Fibroblast of skin of left quadriceps (primary cell): ENCODE measurements at regions not wholly inside any gene's neighbourhood (a gene's known extent, or its start where the extent isn't known, plus 50 kb on each side); places are given as distances from the start of the nearest gene placed in this dataset.

Source experiments
- DNase-seq, 2 experiments: peaks; one replicate each; pipeline ENCODE4 v3.0.0-alpha.2; 2013; ENCODE audit warnings: low read depth in 2 of 2

- no peak for DNase-seq
These were observed 1223.1 kb upstream of the GJE1 start for GRCh38 chr6:140909625-140910024.

GRCh38 chr6:140909156-140909555 is 1223.6 kb upstream of the GJE1 start:
- DNase-seq, result no peak

GRCh38 chr6:140908505-140908904 is 1224.2 kb upstream of the GJE1 start:
- DNase-seq, result no peak

GRCh38 chr6:140907235-140907634 is 1225.5 kb upstream of the GJE1 start:
- DNase-seq, result no peak

GRCh38 chr6:140905724-140906123 is 1227.0 kb upstream of the GJE1 start:
- DNase-seq, result no peak

GRCh38 chr6:140905050-140905449 is 1227.7 kb upstream of the GJE1 start:
- no peak for DNase-seq

GRCh38 chr6:140897804-140898573 is 1234.7 kb upstream of the GJE1 start:
- no peak for DNase-seq

GRCh38 chr6:140897349-140897748 is 1235.4 kb upstream of the GJE1 start:
- no peak for DNase-seq

- DNase-seq, result no peak
These were observed 1239.3 kb upstream of the GJE1 start for GRCh38 chr6:140893432-140893831.

- peak in 1 of 2 experiments; percentile 21 for DNase-seq
These were observed 1252.8 kb upstream of the GJE1 start for GRCh38 chr6:140879946-140880345.

- DNase-seq, result no peak
These were observed 1258.7 kb upstream of the GJE1 start for GRCh38 chr6:140874066-140874465.

- no peak for DNase-seq
These were observed 1259.8 kb upstream of the GJE1 start for GRCh38 chr6:140872885-140873284.

GRCh38 chr6:140871911-140872310 is 1260.8 kb upstream of the GJE1 start:
- no peak for DNase-seq

- DNase-seq, result no peak
These were observed 1265.4 kb upstream of the GJE1 start for GRCh38 chr6:140867336-140867735.

- DNase-seq, result no peak
These were observed 1274.2 kb upstream of the GJE1 start for GRCh38 chr6:140858381-140858971.

- peak; percentile 72 to 75 for DNase-seq
These were observed 1274.9 kb upstream of the GJE1 start for GRCh38 chr6:140857739-140858380.

GRCh38 chr6:140855520-140855919 is 1277.2 kb upstream of the GJE1 start:
- DNase-seq, result no peak

- no peak for DNase-seq
These were observed 1278.4 kb upstream of the GJE1 start for GRCh38 chr6:140854318-140854717.

GRCh38 chr6:140850438-140850837 is 1282.3 kb upstream of the GJE1 start:
- DNase-seq, result peak; percentile 37 to 45

GRCh38 chr6:140849456-140849855 is 1283.3 kb upstream of the GJE1 start:
- DNase-seq, result no peak

- no peak for DNase-seq
These were observed 1285.5 kb upstream of the GJE1 start for GRCh38 chr6:140847262-140847645.

GRCh38 chr6:140846503-140847261 is 1286.0 kb upstream of the GJE1 start:
- DNase-seq, result peak; percentile 26 to 34
